ENCODE measurements at regions not wholly inside any gene's neighbourhood (a gene's known extent, or its start where the extent isn't known, plus 50 kb on each side); places are given as distances from the start of the nearest gene placed in this dataset.

DNA sequence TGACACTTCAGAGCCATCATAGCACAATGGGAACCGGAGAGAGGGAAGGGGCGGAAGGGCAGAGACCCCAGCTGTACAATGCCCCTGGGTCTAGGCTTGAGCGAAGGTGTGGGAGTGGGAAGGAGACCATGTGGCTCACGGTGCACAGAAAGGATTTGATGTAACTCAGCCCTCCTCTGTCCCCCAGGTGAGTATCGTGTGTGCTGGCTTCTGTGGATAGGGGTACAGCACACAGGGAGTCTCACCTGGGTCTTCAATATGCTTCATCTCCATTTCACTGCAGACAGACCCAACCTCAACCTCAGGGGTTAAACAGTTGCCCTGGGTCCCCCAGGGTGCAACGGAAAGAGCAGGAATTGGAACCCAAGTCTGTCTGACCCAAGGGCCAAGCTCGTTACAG, 122.2 kb downstream of the CDH26 start:
- H3K23ac ChIP-seq (ENCODE audit: low read depth, low read length), result no peak overlapping the region
- no peak overlapping the region for H2AK9ac ChIP-seq (replicated peaks; ENCODE audit: low read depth, low read length, poor library complexity)
- BruUV-seq (replicated peaks), result no TSS peak
- H2BK15ac ChIP-seq (ENCODE audit: low read depth, low read length), result no peak overlapping the region
- POLR2A ChIA-PET (ENCODE audit: unreplicated experiment), result no interaction called here
- H3K9me3 ChIP-seq (ENCODE audit: control insufficient read depth, insufficient read depth, low read length), result no peaks in the 10 kb centered on the region
- DNase-seq (no peak), ATAC-seq (ENCODE audit: low read depth) (no peak)
- no peak overlapping the region for H3K27ac ChIP-seq (ENCODE audit: insufficient read depth, low read length)
- no peak overlapping the region for H2BK120ac ChIP-seq (ENCODE audit: low read depth, low read length)
- no CpG with 5 or more reads among the region's 7 CpGs for whole genome bisulfite sequencing, 2 experiments (ENCODE audit: extremely low coverage in 2 of 2, insufficient read length in 1 of 2)
- no peak overlapping the region for H3K14ac ChIP-seq (replicated peaks; ENCODE audit: low read depth, low read length)
- CTCF ChIA-PET, result no interaction called here
- in situ Hi-C loops (cut with MboI; ENCODE audit: low sequenced_read_pairs) (no loop called here), dilution Hi-C loops (cut with HindIII; ENCODE audit: low sequenced_read_pairs, unreplicated experiment) (no loop called here), intact Hi-C loops (cut with micrococcal nuclease) (no loop called here)
- no peaks in the 10 kb centered on the region for H3K36me3 ChIP-seq (ENCODE audit: control insufficient read depth, insufficient read depth, low read length)
- H3K4me2 ChIP-seq (ENCODE audit: low read depth, low read length), result no peak overlapping the region
- no peak overlapping the region for H3K4me3 ChIP-seq (ENCODE audit: insufficient read depth, low read depth, low read length)
- TF ChIP-seq, protein P1, sequence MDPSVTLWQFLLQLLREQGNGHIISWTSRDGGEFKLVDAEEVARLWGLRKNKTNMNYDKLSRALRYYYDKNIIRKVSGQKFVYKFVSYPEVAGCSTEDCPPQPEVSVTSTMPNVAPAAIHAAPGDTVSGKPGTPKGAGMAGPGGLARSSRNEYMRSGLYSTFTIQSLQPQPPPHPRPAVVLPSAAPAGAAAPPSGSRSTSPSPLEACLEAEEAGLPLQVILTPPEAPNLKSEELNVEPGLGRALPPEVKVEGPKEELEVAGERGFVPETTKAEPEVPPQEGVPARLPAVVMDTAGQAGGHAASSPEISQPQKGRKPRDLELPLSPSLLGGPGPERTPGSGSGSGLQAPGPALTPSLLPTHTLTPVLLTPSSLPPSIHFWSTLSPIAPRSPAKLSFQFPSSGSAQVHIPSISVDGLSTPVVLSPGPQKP (IDR thresholded peaks at IDR 0.05; ENCODE audit: borderline replicate concordance, low read depth, low read length), result no peak
- TF ChIP-seq MAZ (IDR thresholded peaks at IDR 0.05; ENCODE audit: borderline replicate concordance, low read depth, low read length), result no peak
- H2BK5ac ChIP-seq (ENCODE audit: low read depth, low read length, poor library complexity, severe bottlenecking), result no peak overlapping the region
- H4K8ac ChIP-seq (ENCODE audit: low read depth in 2 of 2, low read length in 2 of 2), result no peak overlapping the region
- no peak overlapping the region for H3K56ac ChIP-seq (ENCODE audit: extremely low read depth, insufficient read depth, low read length)
- no peak overlapping the region for H2AFZ ChIP-seq (replicated peaks; ENCODE audit: low read length, poor library complexity)
- H2AK5ac ChIP-seq (ENCODE audit: low read depth, low read length), result no peak overlapping the region
- no peak overlapping the region for H3K18ac ChIP-seq (ENCODE audit: low read depth, low read length)
- no peak overlapping the region for H4K5ac ChIP-seq (ENCODE audit: low read depth, low read length)
- H3K9me1 ChIP-seq (ENCODE audit: insufficient read depth, low read length), result no peaks in the 10 kb centered on the region
- peaks cover 7% of the 10 kb centered on the region for H3K27me3 ChIP-seq (ENCODE audit: control insufficient read depth, insufficient read depth, low read length)
- H2BK20ac ChIP-seq (ENCODE audit: low read depth, low read length), result no peak overlapping the region
- H3K79me1 ChIP-seq (ENCODE audit: low read depth in 1 of 2, low read length in 2 of 2), result no peaks in the 10 kb centered on the region
- no peaks in the 10 kb centered on the region for H3K4me1 ChIP-seq (ENCODE audit: control insufficient read depth, insufficient read depth, low read length)
- H3K4ac ChIP-seq (ENCODE audit: low read depth, low read length), result no peak overlapping the region
- no peak overlapping the region for H4K91ac ChIP-seq (ENCODE audit: insufficient read depth, low read depth, low read length)
- no peaks in the 10 kb centered on the region for H4K20me1 ChIP-seq (ENCODE audit: insufficient read depth, low read length)
- H3K9ac ChIP-seq (ENCODE audit: low read depth, low read length), result no peak overlapping the region
